Right forelimb (tissue), 1 donor: ENCODE measurements at regions not wholly inside any gene's neighbourhood (a gene's known extent, or its start where the extent isn't known, plus 50 kb on each side); places are given as distances from the start of the nearest gene placed in this dataset.

Experiments
- DNase-seq: peaks from one replicate; pipeline ENCODE4 v3.0.0-alpha.2; 2018

- DNase-seq: no peak
Measured at GRCh38 chr1:61520401-61520800, 204.5 kb downstream of the TM2D1 start.

- no peak for DNase-seq
Measured at GRCh38 chr1:61519631-61520030, 205.3 kb downstream of the TM2D1 start.

- DNase-seq: no peak
Measured at GRCh38 chr1:61518670-61519400, 206.1 kb downstream of the TM2D1 start.

- no peak for DNase-seq
Measured at GRCh38 chr1:61517345-61517744, 207.6 kb downstream of the TM2D1 start.

- no peak for DNase-seq
Measured at GRCh38 chr1:61515096-61515495, 209.8 kb downstream of the TM2D1 start.
